CD4-positive, CD25-positive, alpha-beta regulatory T cell (primary cell): ENCODE measurements at regions not wholly inside any gene's neighbourhood (a gene's known extent, or its start where the extent isn't known, plus 50 kb on each side); places are given as distances from the start of the nearest gene placed in this dataset.

Source experiments
- ATAC-seq, 2 donors: fragments of 150-1000 bp; cut with Tn5 transposase; one replicate each; pipeline ENCODE4 v1.10.0; 2021; ENCODE audit warnings: low read depth in 2 of 2, moderate number of reproducible peaks in 2 of 2, moderate library complexity in 1 of 2
- DNase-seq, 3 donors: peaks; one replicate each; pipeline versions ENCODE4 v3.0.0 to v3.0.0-alpha.2; 2012 to 2022; ENCODE audit warnings: mixed read lengths in 1 of 3
- H3K27ac ChIP-seq: one replicate; pipeline ENCODE4 v1.7.0; 2013; ENCODE audit warnings: mild to moderate bottlenecking, low read length; ENCODE audit not compliant: insufficient read depth, poor library complexity, severe bottlenecking
- H3K27me3 ChIP-seq: one replicate; pipeline ENCODE4 v1.7.0; 2013; ENCODE audit warnings: low read length; ENCODE audit not compliant: control insufficient read depth, insufficient read depth
- H3K36me3 ChIP-seq: one replicate; pipeline ENCODE4 v1.7.0; 2013; ENCODE audit warnings: mild to moderate bottlenecking, low read length, moderate library complexity; ENCODE audit not compliant: control insufficient read depth, insufficient read depth
- H3K4me1 ChIP-seq: 2 replicates; pipeline ENCODE4 v1.7.0; 2013; ENCODE audit warnings: mild to moderate bottlenecking, low read length; ENCODE audit not compliant: insufficient read depth, control insufficient read depth, poor library complexity, severe bottlenecking
- H3K4me3 ChIP-seq: one replicate; pipeline ENCODE4 v1.7.0; 2013; ENCODE audit warnings: low read depth, mild to moderate bottlenecking, low read length, moderate library complexity
- H3K9me3 ChIP-seq, 2 experiments: 1 replicate in 1 of 2; 2 replicates in 1 of 2; pipeline ENCODE4 v1.7.0; 2013; ENCODE audit warnings: low read length in 2 of 2, mild to moderate bottlenecking in 1 of 2, moderate library complexity in 1 of 2; ENCODE audit not compliant: control insufficient read depth in 2 of 2
- H3K27ac Mint-ChIP-seq, 3 donors: one replicate each; pipeline ENCODE4 v1.8.0; 2020 to 2022; ENCODE audit warnings: mild to moderate bottlenecking in 3 of 3, mixed read lengths in 3 of 3, moderate library complexity in 2 of 3
- H3K27me3 Mint-ChIP-seq: one replicate; pipeline ENCODE4 v1.8.0; 2022; ENCODE audit warnings: mild to moderate bottlenecking, mixed read lengths
- H3K36me3 Mint-ChIP-seq: one replicate; pipeline ENCODE4 v1.8.0; 2020; ENCODE audit warnings: mixed read lengths
- H3K4me1 Mint-ChIP-seq, 4 donors: one replicate each; pipeline ENCODE4 v1.8.0; 2020 to 2022; ENCODE audit warnings: mixed read lengths in 4 of 4, mild to moderate bottlenecking in 1 of 4
- H3K4me3 Mint-ChIP-seq, 4 donors: one replicate each; pipeline ENCODE4 v1.8.0; 2020 to 2022; ENCODE audit warnings: mild to moderate bottlenecking in 4 of 4, mixed read lengths in 4 of 4, moderate library complexity in 3 of 4
- H3K9me3 Mint-ChIP-seq, 7 donors: one replicate each; pipeline ENCODE4 v1.8.0; 2020 to 2022; ENCODE audit warnings: mixed read lengths in 7 of 7, mild to moderate bottlenecking in 3 of 7, moderate library complexity in 2 of 7

DNA sequence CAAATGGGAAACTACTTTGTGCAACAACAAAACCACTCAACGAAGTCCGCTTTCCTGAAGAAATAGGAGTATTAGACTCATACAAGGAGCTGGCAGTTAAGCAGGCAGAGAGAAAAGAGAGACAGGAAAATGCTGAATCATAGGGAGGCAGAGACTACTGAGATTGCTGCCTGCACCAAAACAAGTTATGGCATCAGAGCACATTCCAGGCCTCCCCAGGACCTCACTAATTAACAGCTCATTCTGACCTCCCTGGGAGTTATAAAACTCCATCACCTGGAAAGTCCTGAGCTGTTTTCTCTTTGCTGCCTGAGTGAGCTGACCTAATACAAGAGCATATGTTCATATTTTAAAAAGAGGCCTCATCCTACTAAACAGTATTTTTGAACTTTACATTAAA, 741.0 kb downstream of the MCTP2 start:
- H3K27me3 Mint-ChIP-seq: no peaks in the 10 kb centered on the region
- peaks cover 0 to 6% (median 2%) of the 10 kb centered on the region in 7 donors for H3K9me3 Mint-ChIP-seq
- no peaks in the 10 kb centered on the region for H3K36me3 Mint-ChIP-seq
- Histone ChIP-seq H3K9me3 (peaks cover 0 to 3% of the 10 kb centered on the region in 2 experiments), H3K4me1 (no peaks in the 10 kb centered on the region), H3K27ac (no peak overlapping the region), H3K27me3 (no peaks in the 10 kb centered on the region), H3K4me3 (no peak overlapping the region), H3K36me3 (no peaks in the 10 kb centered on the region)
- H3K27ac Mint-ChIP-seq: no peak overlapping the region
- DNase-seq (no peak), ATAC-seq (no peak)
- no peak overlapping the region for H3K4me3 Mint-ChIP-seq
- H3K4me1 Mint-ChIP-seq: no peaks in the 10 kb centered on the region

- DNase-seq: no peak
- no peaks in the 10 kb centered on the region for H3K27me3 ChIP-seq
- no peak overlapping the region for H3K4me3 ChIP-seq
- H3K36me3 Mint-ChIP-seq: no peaks in the 10 kb centered on the region
- H3K9me3 Mint-ChIP-seq: peaks cover 2 to 25% (median 12%) of the 10 kb centered on the region in 7 donors
- ATAC-seq: no peak
- H3K27ac ChIP-seq: no peak overlapping the region
- H3K4me1 Mint-ChIP-seq: no peaks in the 10 kb centered on the region
- no peaks in the 10 kb centered on the region for H3K9me3 ChIP-seq
- no peaks in the 10 kb centered on the region for H3K4me1 ChIP-seq
- H3K4me3 Mint-ChIP-seq: no peak overlapping the region
- H3K27ac Mint-ChIP-seq: no peak overlapping the region
- no peaks in the 10 kb centered on the region for H3K27me3 Mint-ChIP-seq
- no peaks in the 10 kb centered on the region for H3K36me3 ChIP-seq
These were observed 755.7 kb downstream of the MCTP2 start for GRCh38 chr15:94987085-94987484.

DNA sequence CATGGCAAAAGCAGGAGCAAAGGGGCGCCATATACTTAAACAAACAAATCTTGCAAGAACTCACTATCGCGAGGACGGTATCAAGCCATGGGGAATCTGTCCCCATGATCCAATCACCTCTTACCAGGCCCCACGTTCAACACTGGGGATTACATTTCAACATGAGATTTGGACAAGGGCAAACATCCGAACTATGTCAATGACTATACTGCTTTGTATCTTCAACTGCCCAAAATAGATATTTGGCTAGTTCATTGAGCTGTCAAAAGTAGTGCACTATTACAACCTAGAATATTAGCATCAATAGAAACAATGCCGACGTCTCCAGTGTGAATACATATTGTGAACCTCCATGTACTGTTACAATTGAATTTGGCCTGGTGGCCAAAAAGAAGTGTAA, 760.4 kb downstream of the MCTP2 start:
- H3K9me3 Mint-ChIP-seq: peaks cover 2 to 23% (median 12%) of the 10 kb centered on the region in 7 donors
- H3K4me1 ChIP-seq: no peaks in the 10 kb centered on the region
- H3K4me3 Mint-ChIP-seq: no peak overlapping the region
- no peaks in the 10 kb centered on the region for H3K36me3 ChIP-seq
- no peak overlapping the region for H3K27ac ChIP-seq
- H3K27me3 ChIP-seq: no peaks in the 10 kb centered on the region
- H3K36me3 Mint-ChIP-seq: no peaks in the 10 kb centered on the region
- no peaks in the 10 kb centered on the region for H3K27me3 Mint-ChIP-seq
- ATAC-seq: no peak
- H3K9me3 ChIP-seq: peaks cover 0 to 6% of the 10 kb centered on the region in 2 experiments
- no peak overlapping the region for H3K27ac Mint-ChIP-seq
- no peaks in the 10 kb centered on the region for H3K4me1 Mint-ChIP-seq
- H3K4me3 ChIP-seq: no peak overlapping the region
- no peak for DNase-seq

- no peak overlapping the region for H3K4me3 Mint-ChIP-seq
- H3K27ac Mint-ChIP-seq: no peak overlapping the region
- no peaks in the 10 kb centered on the region for H3K4me1 Mint-ChIP-seq
- no peaks in the 10 kb centered on the region for H3K36me3 ChIP-seq
- H3K4me3 ChIP-seq: no peak overlapping the region
- H3K27me3 ChIP-seq: no peaks in the 10 kb centered on the region
- no peaks in the 10 kb centered on the region for H3K27me3 Mint-ChIP-seq
- ATAC-seq: no peak
- H3K27ac ChIP-seq: no peak overlapping the region
- H3K9me3 ChIP-seq: no peaks in the 10 kb centered on the region
- no peaks in the 10 kb centered on the region for H3K36me3 Mint-ChIP-seq
- no peak for DNase-seq
- no peaks in the 10 kb centered on the region for H3K4me1 ChIP-seq
- H3K9me3 Mint-ChIP-seq: peaks cover 0 to 10% (median 2%) of the 10 kb centered on the region in 7 donors
These were observed 778.3 kb downstream of the MCTP2 start for GRCh38 chr15:95009635-95010034.

GRCh38 chr15:95013381-95013780, 782.0 kb downstream of the MCTP2 start:
- Mint-ChIP-seq H3K36me3 (no peaks in the 10 kb centered on the region), H3K4me3 (no peak overlapping the region), H3K9me3 (peaks cover 0 to 11% (median 2%) of the 10 kb centered on the region in 7 donors), H3K4me1 (no peaks in the 10 kb centered on the region), H3K27ac (no peak overlapping the region), H3K27me3 (no peaks in the 10 kb centered on the region)
- H3K4me3 ChIP-seq: no peak overlapping the region
- no peaks in the 10 kb centered on the region for H3K9me3 ChIP-seq
- no peak for ATAC-seq
- H3K27me3 ChIP-seq: no peaks in the 10 kb centered on the region
- no peaks in the 10 kb centered on the region for H3K4me1 ChIP-seq
- DNase-seq: no peak
- no peak overlapping the region for H3K27ac ChIP-seq
- no peaks in the 10 kb centered on the region for H3K36me3 ChIP-seq

DNA sequence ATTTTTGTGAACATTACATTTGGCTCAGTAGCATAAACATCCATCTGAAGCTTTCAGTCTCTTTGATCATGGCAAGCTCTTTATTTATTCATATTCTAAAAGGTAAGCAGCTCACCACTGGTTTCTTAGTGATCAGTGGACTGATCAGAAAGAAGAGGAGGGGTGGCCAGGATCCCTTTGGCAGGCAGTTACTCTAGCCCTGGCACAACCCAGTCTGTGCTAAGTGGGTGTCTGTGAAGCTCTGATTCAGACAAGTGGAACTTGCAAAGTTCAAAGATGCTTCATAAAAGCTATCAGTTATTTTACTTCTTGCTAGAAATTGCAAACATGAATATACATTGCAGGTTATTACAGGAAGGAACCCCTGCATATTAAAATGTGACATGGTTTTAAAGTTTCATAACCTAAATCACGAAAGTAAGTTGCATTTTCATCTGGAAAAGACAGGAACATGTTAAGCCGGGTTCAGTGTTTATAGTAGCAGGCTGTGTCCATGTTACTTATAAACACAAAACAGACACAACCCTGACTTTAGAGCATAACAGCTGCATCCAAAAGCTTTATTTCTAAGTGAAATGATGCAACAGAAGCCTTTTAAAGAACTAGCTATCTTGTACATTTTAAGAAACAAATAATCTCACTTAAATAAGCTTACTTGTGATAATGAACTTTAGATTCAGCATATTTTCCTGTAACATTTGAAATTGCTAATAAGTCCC, 785.3 kb downstream of the MCTP2 start:
- Mint-ChIP-seq H3K27ac (no peak overlapping the region), H3K36me3 (no peaks in the 10 kb centered on the region), H3K4me3 (no peak overlapping the region), H3K27me3 (no peaks in the 10 kb centered on the region), H3K9me3 (peaks cover 0 to 12% (median 2%) of the 10 kb centered on the region in 7 donors), H3K4me1 (no peaks in the 10 kb centered on the region)
- H3K4me1 ChIP-seq: no peaks in the 10 kb centered on the region
- no peak for ATAC-seq
- no peaks in the 10 kb centered on the region for H3K9me3 ChIP-seq
- no peak for DNase-seq
- no peaks in the 10 kb centered on the region for H3K27me3 ChIP-seq
- no peak overlapping the region for H3K4me3 ChIP-seq
- H3K27ac ChIP-seq: no peak overlapping the region
- H3K36me3 ChIP-seq: no peaks in the 10 kb centered on the region

- Histone ChIP-seq H3K4me3 (no peak overlapping the region), H3K4me1 (no peaks in the 10 kb centered on the region), H3K27ac (no peak overlapping the region), H3K27me3 (no peaks in the 10 kb centered on the region), H3K9me3 (no peaks in the 10 kb centered on the region), H3K36me3 (no peaks in the 10 kb centered on the region)
- no peaks in the 10 kb centered on the region for H3K36me3 Mint-ChIP-seq
- H3K4me3 Mint-ChIP-seq: no peak overlapping the region
- H3K27me3 Mint-ChIP-seq: no peaks in the 10 kb centered on the region
- no peak overlapping the region for H3K27ac Mint-ChIP-seq
- no peaks in the 10 kb centered on the region for H3K4me1 Mint-ChIP-seq
- ATAC-seq (no peak), DNase-seq (no peak)
- H3K9me3 Mint-ChIP-seq: peaks cover 0 to 12% (median 4%) of the 10 kb centered on the region in 7 donors
These were observed 786.4 kb downstream of the MCTP2 start for GRCh38 chr15:95017666-95018328.
